HUES6 (cell line): ENCODE measurements at regions not wholly inside any gene's neighbourhood (a gene's known extent, or its start where the extent isn't known, plus 50 kb on each side); places are given as distances from the start of the nearest gene placed in this dataset.

Experiments used
- H3K27ac ChIP-seq: 2 replicates; pipeline ENCODE4 v1.7.0; 2013; ENCODE audit warnings: low read depth, mild to moderate bottlenecking, low read length, inconsistent platforms
- H3K27me3 ChIP-seq: 2 replicates; pipeline ENCODE4 v1.6.1; 2013; ENCODE audit warnings: low read length; ENCODE audit not compliant: control insufficient read depth, insufficient read depth
- H3K36me3 ChIP-seq: 2 replicates; pipeline ENCODE4 v1.6.1; 2013; ENCODE audit warnings: low read length; ENCODE audit not compliant: control insufficient read depth, insufficient read depth
- H3K4me1 ChIP-seq: 2 replicates; pipeline ENCODE4 v1.6.1; 2013; ENCODE audit warnings: low read length; ENCODE audit not compliant: control insufficient read depth, insufficient read depth
- H3K4me3 ChIP-seq: 2 replicates; pipeline ENCODE4 v1.5.1; 2013; ENCODE audit warnings: low read depth, low read length
- H3K9ac ChIP-seq: one replicate; pipeline ENCODE4 v1.6.1; 2013; ENCODE audit warnings: mild to moderate bottlenecking, low read length
- H3K9me3 ChIP-seq: 2 replicates; pipeline ENCODE4 v1.6.1; 2013; ENCODE audit warnings: low read depth, low read length; ENCODE audit not compliant: control insufficient read depth, insufficient read depth

DNA sequence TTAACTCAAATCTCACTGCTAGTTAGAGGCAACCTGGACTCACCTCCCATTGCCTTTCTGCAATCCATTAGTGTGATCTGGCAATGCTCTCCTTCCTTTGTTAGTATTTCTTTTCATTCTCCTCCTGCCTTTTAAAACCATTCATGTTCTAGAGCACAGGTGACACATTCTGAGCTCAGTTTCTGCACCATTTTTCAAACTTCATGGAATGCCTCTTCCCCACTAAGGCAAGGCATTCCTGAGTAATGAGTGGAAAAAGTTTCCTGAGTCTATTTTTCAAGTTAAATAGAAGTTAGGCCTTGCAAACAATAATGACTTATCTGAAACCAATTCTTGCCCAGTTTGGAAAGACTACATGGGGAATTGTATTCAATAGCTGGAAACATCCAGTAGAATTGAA is 1001.8 kb downstream of the BCL11B start:
- no peak overlapping the region for H3K27ac ChIP-seq
- no peaks in the 10 kb centered on the region for H3K4me1 ChIP-seq
- H3K9ac ChIP-seq: no peak overlapping the region
- no peaks in the 10 kb centered on the region for H3K36me3 ChIP-seq
- no peaks in the 10 kb centered on the region for H3K9me3 ChIP-seq
- no peak overlapping the region for H3K4me3 ChIP-seq
- no peaks in the 10 kb centered on the region for H3K27me3 ChIP-seq

DNA sequence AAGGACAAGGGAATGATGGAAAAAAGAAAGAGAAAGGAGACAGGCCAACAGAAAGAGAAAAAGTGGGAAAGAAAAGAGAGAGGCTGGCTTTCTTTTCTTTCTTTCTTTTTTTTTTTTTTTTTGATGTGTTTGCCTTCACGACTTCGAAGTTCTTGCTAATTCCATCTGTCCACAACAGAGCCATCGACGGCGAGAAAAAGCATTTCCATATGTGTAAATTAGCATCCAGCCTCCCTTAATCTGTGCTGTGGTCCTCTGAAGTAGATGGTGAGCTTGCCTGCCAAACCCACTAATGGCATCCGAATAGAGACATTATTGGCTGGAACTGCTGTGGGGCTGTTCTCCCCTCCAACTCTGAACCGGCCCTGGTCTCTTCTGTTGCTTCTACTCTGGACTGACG is 997.4 kb downstream of the BCL11B start:
- H3K9ac ChIP-seq: no peak overlapping the region
- no peaks in the 10 kb centered on the region for H3K36me3 ChIP-seq
- H3K4me3 ChIP-seq: no peak overlapping the region
- no peaks in the 10 kb centered on the region for H3K9me3 ChIP-seq
- no peaks in the 10 kb centered on the region; the same call in 1 of the 2 replicates for H3K27me3 ChIP-seq
- H3K4me1 ChIP-seq: no peaks in the 10 kb centered on the region
- H3K27ac ChIP-seq: no peak overlapping the region

DNA sequence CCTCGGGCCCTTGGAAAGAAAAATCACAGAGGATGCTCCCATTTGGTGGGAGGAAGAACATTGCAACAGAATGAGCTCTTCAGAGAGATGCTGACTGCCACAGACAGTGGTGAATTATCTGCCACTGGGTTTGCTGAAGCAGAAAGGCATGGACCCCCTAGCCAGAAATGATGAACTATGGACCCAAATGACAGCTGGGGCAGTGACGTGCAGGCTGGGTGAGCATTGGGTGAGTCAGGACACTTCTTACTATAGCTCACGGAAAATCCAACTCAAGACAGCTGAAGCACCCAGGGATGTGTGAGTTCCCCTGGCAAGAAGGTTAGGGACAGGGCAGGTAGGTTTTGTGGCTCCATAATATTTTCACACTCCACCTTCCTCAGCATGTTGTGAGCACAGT is 993.2 kb downstream of the BCL11B start:
- H3K4me3 ChIP-seq: no peak overlapping the region
- no peak overlapping the region for H3K27ac ChIP-seq
- no peaks in the 10 kb centered on the region for H3K4me1 ChIP-seq
- no peaks in the 10 kb centered on the region; the same call in 1 of the 2 replicates for H3K27me3 ChIP-seq
- no peaks in the 10 kb centered on the region for H3K36me3 ChIP-seq
- no peak overlapping the region for H3K9ac ChIP-seq
- no peaks in the 10 kb centered on the region for H3K9me3 ChIP-seq

DNA sequence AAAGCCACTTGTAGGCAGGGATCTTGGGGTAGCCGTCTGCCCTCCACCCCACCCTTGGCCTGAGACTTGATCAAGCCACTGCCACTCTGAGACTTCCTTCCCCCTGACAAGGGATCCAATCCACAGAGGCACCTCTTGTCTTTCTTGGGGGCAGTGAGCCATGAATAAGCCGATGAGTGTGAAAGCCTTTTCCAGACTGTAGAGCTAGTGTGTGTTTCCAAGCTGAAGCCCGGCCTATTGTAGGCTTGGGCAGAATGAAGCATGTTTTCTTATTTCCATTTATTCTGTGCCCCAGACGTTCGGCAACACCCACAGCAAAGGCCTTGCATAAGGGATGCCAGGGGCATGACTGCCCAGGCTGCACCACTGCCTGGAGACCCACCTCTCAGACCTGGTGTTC is 991.6 kb downstream of the BCL11B start:
- Histone ChIP-seq H3K27me3 (no peaks in the 10 kb centered on the region; the same call in 1 of the 2 replicates), H3K4me1 (no peaks in the 10 kb centered on the region), H3K9me3 (no peaks in the 10 kb centered on the region)

DNA sequence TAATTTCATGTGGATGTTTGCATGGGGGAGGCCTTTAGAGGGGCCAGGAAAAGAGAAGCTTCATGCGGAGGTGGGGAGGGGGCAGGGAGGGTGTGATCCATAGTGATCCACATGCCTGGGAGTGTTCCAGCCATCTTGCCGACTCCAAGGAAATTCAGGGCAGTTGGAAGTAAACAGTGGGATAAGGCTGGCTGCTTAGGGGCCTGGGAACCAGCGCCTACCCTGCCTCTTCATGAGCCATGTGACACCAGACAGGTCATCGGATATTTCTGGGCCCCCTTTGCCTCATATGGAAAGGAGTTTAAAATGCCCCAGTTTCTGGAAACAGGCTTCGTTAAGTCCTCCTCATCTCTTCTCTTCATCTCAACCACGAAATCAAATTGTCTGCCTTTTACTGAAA is 983.2 kb downstream of the BCL11B start:
- H3K4me3 ChIP-seq: no peak overlapping the region
- H3K9me3 ChIP-seq: no peaks in the 10 kb centered on the region
- no peaks in the 10 kb centered on the region for H3K27me3 ChIP-seq

More for the DNA sequence above, 991.6 kb downstream of the BCL11B start:
- no peak overlapping the region for H3K4me3 ChIP-seq
- H3K9ac ChIP-seq: no peak overlapping the region
- no peak overlapping the region for H3K27ac ChIP-seq
- H3K36me3 ChIP-seq: no peaks in the 10 kb centered on the region

DNA sequence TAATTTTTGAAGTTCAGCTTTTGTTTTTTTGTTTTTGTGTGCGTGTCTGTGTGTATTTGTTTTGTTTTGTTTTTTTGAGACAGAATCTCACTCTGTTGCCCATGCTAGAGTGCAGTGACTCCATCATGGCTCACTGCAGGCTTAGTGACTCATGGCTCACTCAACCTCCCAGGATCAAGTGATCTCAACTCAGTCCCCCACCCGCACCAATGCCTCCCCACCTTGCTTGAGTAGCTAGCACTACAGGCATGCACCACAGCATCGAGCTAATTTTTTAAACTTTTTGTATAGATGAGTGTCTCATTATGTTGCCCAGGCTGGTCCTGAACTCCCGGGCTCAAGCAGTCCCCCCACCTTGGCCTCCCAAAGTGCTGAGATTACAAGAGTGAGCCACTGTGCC is 981.4 kb downstream of the BCL11B start:
- Histone ChIP-seq H3K4me1 (no peaks in the 10 kb centered on the region), H3K4me3 (no peak overlapping the region), H3K9ac (no peak overlapping the region), H3K27me3 (no peaks in the 10 kb centered on the region), H3K9me3 (no peaks in the 10 kb centered on the region), H3K27ac (no peak overlapping the region), H3K36me3 (no peaks in the 10 kb centered on the region)

More for the DNA sequence above, 983.2 kb downstream of the BCL11B start:
- Histone ChIP-seq H3K9ac (no peak overlapping the region), H3K27ac (no peak overlapping the region), H3K36me3 (no peaks in the 10 kb centered on the region), H3K4me1 (no peaks in the 10 kb centered on the region)

DNA sequence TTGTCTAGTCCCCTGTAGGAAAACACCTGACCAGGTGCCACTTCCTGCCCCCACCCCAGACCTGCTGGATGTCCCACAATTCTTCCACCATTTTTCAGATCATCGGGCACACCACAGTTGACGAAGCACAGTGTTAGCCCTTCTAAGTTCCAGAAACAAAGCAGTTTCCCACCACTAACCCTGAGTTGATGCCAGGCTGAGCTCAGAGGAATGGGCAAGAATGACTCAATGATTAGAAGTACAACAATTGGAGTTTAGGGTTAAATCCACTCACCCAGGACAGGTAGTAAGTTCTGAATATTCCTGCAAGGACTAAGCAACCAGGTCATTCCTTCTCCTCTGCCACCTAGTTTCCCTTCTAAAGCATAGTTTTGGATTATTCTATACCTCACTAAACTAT is 979.8 kb downstream of the BCL11B start:
- no peak overlapping the region for H3K9ac ChIP-seq
- H3K9me3 ChIP-seq: no peaks in the 10 kb centered on the region
- no peak overlapping the region for H3K4me3 ChIP-seq
- no peaks in the 10 kb centered on the region for H3K36me3 ChIP-seq
- no peak overlapping the region for H3K27ac ChIP-seq
- no peaks in the 10 kb centered on the region for H3K27me3 ChIP-seq
- no peaks in the 10 kb centered on the region for H3K4me1 ChIP-seq

DNA sequence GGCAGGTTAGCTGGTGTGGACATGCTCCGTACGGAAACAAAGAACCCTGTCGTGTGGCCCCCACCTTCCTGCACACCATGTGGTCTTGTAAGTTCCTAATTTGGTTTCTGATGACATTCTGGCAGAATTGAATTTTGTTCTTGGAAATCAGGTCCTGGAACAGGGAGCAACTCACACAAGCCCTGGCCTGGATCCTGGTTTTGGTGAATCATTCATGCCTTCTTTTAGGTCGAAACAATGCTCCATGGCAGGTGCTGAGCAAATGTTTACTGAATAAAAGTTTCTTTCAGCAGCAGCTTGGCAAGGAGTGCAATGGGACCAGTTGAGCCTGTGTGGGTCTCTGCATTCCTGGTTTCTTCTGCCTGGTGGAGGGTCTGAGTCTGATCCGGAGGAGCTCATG is 978.4 kb downstream of the BCL11B start:
- Histone ChIP-seq H3K27me3 (no peaks in the 10 kb centered on the region), H3K9ac (no peak overlapping the region), H3K4me3 (no peak overlapping the region), H3K4me1 (no peaks in the 10 kb centered on the region), H3K36me3 (no peaks in the 10 kb centered on the region), H3K9me3 (no peaks in the 10 kb centered on the region), H3K27ac (no peak overlapping the region)

DNA sequence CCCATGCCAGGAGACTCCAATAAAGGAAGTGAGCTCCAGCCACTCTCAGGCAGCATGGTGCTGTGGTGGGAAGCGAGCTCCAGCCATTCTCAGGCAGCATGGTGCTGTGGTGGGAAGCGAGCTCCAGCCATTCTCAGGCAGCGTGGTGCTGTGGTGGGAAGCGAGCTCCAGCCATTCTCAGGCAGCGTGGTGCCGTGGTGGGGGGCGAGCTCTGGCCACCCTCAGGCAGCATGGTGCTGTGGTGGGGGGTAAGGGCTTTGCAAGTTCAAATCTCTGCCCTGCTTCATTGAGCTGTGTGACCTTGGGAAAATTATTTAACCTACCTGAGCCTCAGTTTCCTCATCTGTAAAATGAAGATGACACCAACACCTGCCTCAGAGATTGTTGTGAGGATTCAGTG is 975.1 kb downstream of the BCL11B start:
- H3K4me3 ChIP-seq: no peak overlapping the region
- no peak overlapping the region for H3K9ac ChIP-seq
- no peak overlapping the region for H3K27ac ChIP-seq
- H3K36me3 ChIP-seq: no peaks in the 10 kb centered on the region
- no peaks in the 10 kb centered on the region for H3K4me1 ChIP-seq
- H3K27me3 ChIP-seq: no peaks in the 10 kb centered on the region
- no peaks in the 10 kb centered on the region for H3K9me3 ChIP-seq

DNA sequence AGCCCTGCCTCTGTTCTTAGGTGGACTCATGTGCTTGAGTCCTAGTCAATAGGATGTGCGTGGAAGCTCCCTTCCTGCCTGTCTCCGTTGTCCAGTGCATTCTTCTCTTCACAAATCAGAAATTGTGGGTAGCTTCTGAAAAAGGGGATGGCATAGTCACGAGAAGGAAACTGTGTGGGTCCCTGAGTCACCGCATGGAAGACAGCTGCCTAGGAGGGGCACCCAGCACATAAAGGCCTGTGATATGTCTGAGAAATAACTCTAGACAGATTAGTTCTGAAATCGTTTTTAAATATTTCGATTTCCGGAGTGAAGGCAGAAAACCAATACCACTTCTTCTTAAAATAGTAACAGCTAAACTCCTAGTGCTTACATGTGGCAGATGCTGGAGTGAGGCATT is 974.4 kb downstream of the BCL11B start:
- Histone ChIP-seq H3K9ac (no peak overlapping the region), H3K4me3 (no peak overlapping the region), H3K27ac (no peak overlapping the region), H3K9me3 (no peaks in the 10 kb centered on the region), H3K36me3 (no peaks in the 10 kb centered on the region), H3K27me3 (no peaks in the 10 kb centered on the region), H3K4me1 (no peaks in the 10 kb centered on the region)

DNA sequence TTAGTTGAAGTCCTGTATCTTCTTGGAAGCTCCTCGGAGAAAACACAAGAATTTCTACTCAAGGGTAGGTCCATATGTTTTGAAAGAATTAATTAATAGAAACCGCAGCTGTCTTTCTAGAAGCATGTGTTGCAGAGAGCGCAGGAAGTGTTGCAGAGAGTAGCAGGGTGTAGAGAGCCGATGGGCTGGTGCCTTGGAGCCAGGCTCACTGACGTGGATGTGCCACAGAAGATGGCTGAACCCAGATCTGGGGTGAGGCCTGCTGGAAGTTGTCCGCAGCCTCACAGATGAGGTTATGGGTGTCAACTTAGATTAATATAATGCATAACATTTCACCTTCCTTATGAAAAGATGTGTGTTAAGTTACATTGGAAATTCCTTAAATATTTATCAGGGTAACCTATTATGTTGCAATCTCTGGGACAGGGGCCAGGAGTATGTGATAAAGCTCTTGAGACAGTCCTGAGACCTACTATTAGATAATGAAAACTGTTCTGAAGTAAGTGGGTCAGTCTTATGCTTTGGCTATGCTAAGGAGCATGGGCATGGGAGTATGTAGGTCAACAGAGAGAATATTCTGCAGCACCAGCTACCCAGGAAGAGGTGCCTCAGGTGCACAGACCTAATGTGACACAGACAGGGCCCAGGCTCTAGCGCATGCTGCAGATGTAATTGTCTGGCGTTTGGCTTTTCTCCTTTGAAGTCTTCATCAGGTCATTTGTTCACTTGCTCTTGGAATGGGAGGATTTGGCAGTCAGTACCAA is 973.3 kb downstream of the BCL11B start:
- Histone ChIP-seq H3K9ac (no peak overlapping the region), H3K27ac (no peak overlapping the region), H3K4me3 (no peak overlapping the region), H3K36me3 (no peaks in the 10 kb centered on the region), H3K9me3 (no peaks in the 10 kb centered on the region; the same call in 1 of the 2 replicates), H3K4me1 (no peaks in the 10 kb centered on the region), H3K27me3 (no peaks in the 10 kb centered on the region)
